Liver (tissue), 8 donors: ENCODE measurements at regions not wholly inside any gene's neighbourhood (a gene's known extent, or its start where the extent isn't known, plus 50 kb on each side); places are given as distances from the start of the nearest gene placed in this dataset.

Source experiments
- DNase-seq: peaks from one replicate; pipeline ENCODE4 v3.0.0-alpha.2; 2017; ENCODE audit warnings: low spot score
- H3K27ac ChIP-seq, 2 donors: one replicate each; pipeline ENCODE4 v1.7.0; 2013; ENCODE audit warnings: inconsistent platforms in 2 of 2, low read length in 2 of 2, control low read depth in 1 of 2, low read depth in 1 of 2, mild to moderate bottlenecking in 1 of 2
- H3K27me3 ChIP-seq, 4 donors: one replicate each; pipeline versions ENCODE4 v1.6.1 to v1.7.0; 2013; ENCODE audit warnings: low read length in 3 of 4, inconsistent platforms in 1 of 4, mild to moderate bottlenecking in 1 of 4, moderate library complexity in 1 of 4; ENCODE audit not compliant: control insufficient read depth in 4 of 4, insufficient read depth in 4 of 4
- H3K36me3 ChIP-seq, 4 donors: one replicate each; pipeline versions ENCODE4 v1.6.1 to v1.7.0; 2013; ENCODE audit warnings: low read length in 3 of 4, mild to moderate bottlenecking in 3 of 4, low read depth in 1 of 4, moderate library complexity in 1 of 4; ENCODE audit not compliant: control insufficient read depth in 4 of 4, insufficient read depth in 3 of 4
- H3K4me1 ChIP-seq, 4 donors: one replicate each; pipeline versions ENCODE4 v1.6.1 to v1.7.0; 2013; ENCODE audit warnings: low read length in 3 of 4, mild to moderate bottlenecking in 3 of 4, moderate library complexity in 1 of 4; ENCODE audit not compliant: control insufficient read depth in 4 of 4, insufficient read depth in 4 of 4
- H3K4me3 ChIP-seq, 3 donors: one replicate each; pipeline versions ENCODE4 v1.6.1 to v1.7.0; 2013; ENCODE audit warnings: low read length in 3 of 3, control low read depth in 1 of 3, low read depth in 1 of 3, mild to moderate bottlenecking in 1 of 3
- H3K9ac ChIP-seq, 2 donors: one replicate each; pipeline ENCODE4 v1.7.0; 2013; ENCODE audit warnings: low read length in 2 of 2, mild to moderate bottlenecking in 2 of 2, moderate library complexity in 2 of 2, control low read depth in 1 of 2, low read depth in 1 of 2
- H3K9me3 ChIP-seq, 4 donors: one replicate each; pipeline versions ENCODE4 v1.6.1 to v1.7.0; 2013; ENCODE audit warnings: low read length in 3 of 4; ENCODE audit not compliant: control insufficient read depth in 4 of 4
- CTCF ChIP-seq: fragments of 150-350 bp; IDR thresholded peaks from 2 replicates; pipeline ENCODE4 v1.5.1; 2017; ENCODE audit warnings: improper control_type of control experiment, low read depth, low read length; ENCODE audit not compliant: missing input control
- EGR1 ChIP-seq, 2 donors: IDR thresholded peaks; 2 replicates each; pipeline ENCODE4 v1.6.1; 2016 to 2018; ENCODE audit warnings: antibody characterized with exemption in 2 of 2, low read depth in 2 of 2
- FOXA1 ChIP-seq: IDR thresholded peaks from 2 replicates; pipeline ENCODE4 v1.6.1; 2016; ENCODE audit warnings: antibody characterized with exemption
- FOXA2 ChIP-seq: IDR thresholded peaks from 2 replicates; pipeline ENCODE4 v1.6.1; 2016; ENCODE audit warnings: antibody characterized with exemption
- GABPA ChIP-seq, 2 donors: IDR thresholded peaks in 1 of 2; conservative IDR thresholded peaks in 1 of 2; 2 replicates each; pipeline ENCODE4 v1.6.1; 2016; ENCODE audit warnings: antibody characterized with exemption in 2 of 2, mild to moderate bottlenecking in 1 of 2, moderate library complexity in 1 of 2
- HNF4A ChIP-seq, 2 donors: conservative IDR thresholded peaks; 2 replicates each; pipeline ENCODE4 v1.6.1; 2016; ENCODE audit warnings: antibody characterized with exemption in 2 of 2, mild to moderate bottlenecking in 2 of 2
- HNF4G ChIP-seq: IDR thresholded peaks from 2 replicates; pipeline ENCODE4 v1.6.1; 2016; ENCODE audit warnings: antibody characterized with exemption
- JUND ChIP-seq, 2 donors: IDR thresholded peaks; 2 replicates each; pipeline ENCODE4 v1.6.1; 2016; ENCODE audit warnings: antibody characterized with exemption in 2 of 2
- MAX ChIP-seq: IDR thresholded peaks from 2 replicates; pipeline ENCODE4 v1.6.1; 2016; ENCODE audit warnings: antibody characterized with exemption
- NR2F2 ChIP-seq: IDR thresholded peaks from 2 replicates; pipeline ENCODE4 v1.6.1; 2016; ENCODE audit warnings: antibody characterized with exemption
- RAD21 ChIP-seq, 2 donors: IDR thresholded peaks; 2 replicates each; pipeline ENCODE4 v1.6.1; 2016; ENCODE audit warnings: antibody characterized with exemption in 2 of 2, mild to moderate bottlenecking in 2 of 2
- RXRA ChIP-seq, 2 donors: IDR thresholded peaks; 2 replicates each; pipeline ENCODE4 v1.6.1; 2017 to 2018; ENCODE audit warnings: antibody characterized with exemption in 2 of 2, mild to moderate bottlenecking in 1 of 2
- SP1 ChIP-seq: IDR thresholded peaks from 2 replicates; pipeline ENCODE4 v1.6.1; 2018; ENCODE audit warnings: antibody characterized with exemption, mild to moderate bottlenecking
- TAF1 ChIP-seq: conservative IDR thresholded peaks from 2 replicates; pipeline ENCODE4 v1.6.1; 2016; ENCODE audit warnings: antibody characterized with exemption, mild to moderate bottlenecking
- YY1 ChIP-seq: IDR thresholded peaks from 2 replicates; pipeline ENCODE4 v1.6.1; 2016; ENCODE audit warnings: antibody characterized with exemption, mild to moderate bottlenecking
- ZBTB33 ChIP-seq: IDR thresholded peaks from 2 replicates; pipeline ENCODE4 v1.6.1; 2016; ENCODE audit warnings: antibody characterized with exemption
- WGBS: extraction: QIAGEN DNeasy Blood & Tissue Kit; methylation state at CpG from one replicate; pipeline ENCODE4 v1.1.7; 2013; 5-methylcytosine and 5-hydroxymethylcytosine counted together
- TF ChIP-seq, protein P1 (sequence below): IDR thresholded peaks from 2 replicates; pipeline ENCODE4 v1.6.1; 2016; ENCODE audit warnings: antibody characterized with exemption
- TF ChIP-seq, protein P2 (sequence below): IDR thresholded peaks from 2 replicates; pipeline ENCODE4 v1.6.1; 2016; ENCODE audit warnings: antibody characterized with exemption, mild to moderate bottlenecking
- donor health status: healthy.
- donor health status: healthy.
- donor health status: healthy.
- donor health status: healthy.
- donor health status: healthy.

GRCh38 chr6:170088582-170088955 lies 202.3 kb downstream of the DLL1 start:
- no peak overlapping the region for H3K27ac ChIP-seq
- H3K36me3 ChIP-seq = no peaks in the 10 kb centered on the region
- DNase-seq = no peak
- H3K4me3 ChIP-seq = no peak overlapping the region
- H3K9ac ChIP-seq = no peak overlapping the region
- peaks cover 0 to 4% (median 0%) of the 10 kb centered on the region in 4 donors for H3K27me3 ChIP-seq
- TF ChIP-seq RAD21 (IDR thresholded peaks at IDR 0.05) = no peak
- TF ChIP-seq EGR1 (IDR thresholded peaks at IDR 0.05; ENCODE audit: low read depth in 2 of 2) = no peak
- no peak for TF ChIP-seq JUND (IDR thresholded peaks at IDR 0.05)
- TF ChIP-seq, protein P1, sequence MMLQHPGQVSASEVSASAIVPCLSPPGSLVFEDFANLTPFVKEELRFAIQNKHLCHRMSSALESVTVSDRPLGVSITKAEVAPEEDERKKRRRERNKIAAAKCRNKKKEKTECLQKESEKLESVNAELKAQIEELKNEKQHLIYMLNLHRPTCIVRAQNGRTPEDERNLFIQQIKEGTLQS = no peak
- no peak for TF ChIP-seq FOXA1
- no peak for TF ChIP-seq FOXA2
- TF ChIP-seq ZBTB33 = no peak
- no peak for TF ChIP-seq HNF4G
- no peak for TF ChIP-seq HNF4A (conservative IDR thresholded peaks at IDR 0.05)
- no peak for TF ChIP-seq MAX
- TF ChIP-seq, protein P2, sequence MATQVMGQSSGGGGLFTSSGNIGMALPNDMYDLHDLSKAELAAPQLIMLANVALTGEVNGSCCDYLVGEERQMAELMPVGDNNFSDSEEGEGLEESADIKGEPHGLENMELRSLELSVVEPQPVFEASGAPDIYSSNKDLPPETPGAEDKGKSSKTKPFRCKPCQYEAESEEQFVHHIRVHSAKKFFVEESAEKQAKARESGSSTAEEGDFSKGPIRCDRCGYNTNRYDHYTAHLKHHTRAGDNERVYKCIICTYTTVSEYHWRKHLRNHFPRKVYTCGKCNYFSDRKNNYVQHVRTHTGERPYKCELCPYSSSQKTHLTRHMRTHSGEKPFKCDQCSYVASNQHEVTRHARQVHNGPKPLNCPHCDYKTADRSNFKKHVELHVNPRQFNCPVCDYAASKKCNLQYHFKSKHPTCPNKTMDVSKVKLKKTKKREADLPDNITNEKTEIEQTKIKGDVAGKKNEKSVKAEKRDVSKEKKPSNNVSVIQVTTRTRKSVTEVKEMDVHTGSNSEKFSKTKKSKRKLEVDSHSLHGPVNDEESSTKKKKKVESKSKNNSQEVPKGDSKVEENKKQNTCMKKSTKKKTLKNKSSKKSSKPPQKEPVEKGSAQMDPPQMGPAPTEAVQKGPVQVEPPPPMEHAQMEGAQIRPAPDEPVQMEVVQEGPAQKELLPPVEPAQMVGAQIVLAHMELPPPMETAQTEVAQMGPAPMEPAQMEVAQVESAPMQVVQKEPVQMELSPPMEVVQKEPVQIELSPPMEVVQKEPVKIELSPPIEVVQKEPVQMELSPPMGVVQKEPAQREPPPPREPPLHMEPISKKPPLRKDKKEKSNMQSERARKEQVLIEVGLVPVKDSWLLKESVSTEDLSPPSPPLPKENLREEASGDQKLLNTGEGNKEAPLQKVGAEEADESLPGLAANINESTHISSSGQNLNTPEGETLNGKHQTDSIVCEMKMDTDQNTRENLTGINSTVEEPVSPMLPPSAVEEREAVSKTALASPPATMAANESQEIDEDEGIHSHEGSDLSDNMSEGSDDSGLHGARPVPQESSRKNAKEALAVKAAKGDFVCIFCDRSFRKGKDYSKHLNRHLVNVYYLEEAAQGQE = no peak
- TF ChIP-seq CTCF = no peak
- TF ChIP-seq YY1 = no peak
- TF ChIP-seq NR2F2 = no peak
- no peak for TF ChIP-seq RXRA (IDR thresholded peaks at IDR 0.05)
- TF ChIP-seq SP1 = no peak
- 82% methylated on average over 20 of the region's 20 CpGs for WGBS
- H3K4me1 ChIP-seq = no peaks in the 10 kb centered on the region
- H3K9me3 ChIP-seq = no peaks in the 10 kb centered on the region

DNA sequence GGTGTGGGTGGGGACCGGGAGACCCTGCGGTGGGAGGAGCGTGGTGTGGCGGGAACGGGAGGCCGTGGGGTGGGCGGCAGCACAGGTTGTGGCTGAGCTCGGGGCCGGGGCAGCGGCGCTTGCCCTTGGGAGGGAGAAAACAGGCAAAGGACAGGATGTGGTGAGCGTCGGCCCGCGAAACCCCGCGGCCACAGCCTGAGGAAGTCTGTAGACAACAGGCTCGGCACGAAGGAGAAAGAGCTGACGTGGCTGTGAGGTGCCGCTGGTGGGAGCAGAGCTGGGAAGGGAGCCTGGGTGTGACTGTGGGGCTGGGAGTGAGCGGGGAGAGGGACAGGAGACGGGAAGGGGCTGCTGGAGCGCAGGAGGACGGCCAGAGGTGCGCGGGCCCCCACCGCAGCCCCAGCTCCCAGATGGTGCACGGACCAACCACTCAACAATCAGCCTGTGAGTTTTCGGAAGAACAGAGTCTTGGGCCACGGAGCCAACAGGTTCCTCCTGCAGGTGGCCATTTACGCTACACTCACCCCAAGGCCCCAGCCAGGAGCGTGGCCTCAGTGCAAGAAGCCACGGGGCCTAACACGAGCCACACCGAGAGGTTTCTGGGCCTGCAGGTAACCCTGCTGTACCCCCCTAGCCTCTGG lies 202.8 kb downstream of the DLL1 start:
- TF ChIP-seq, protein P1 = no peak
- TF ChIP-seq MAX (no peak), FOXA1 (no peak), RAD21 (IDR thresholded peaks at IDR 0.05) (no peak), TAF1 (no peak), CTCF (no peak), RXRA (IDR thresholded peaks at IDR 0.05) (no peak), SP1 (no peak), NR2F2 (no peak), ZBTB33 (no peak), JUND (IDR thresholded peaks at IDR 0.05) (no peak), YY1 (no peak), FOXA2 (no peak), HNF4G (no peak), GABPA (IDR thresholded peaks at IDR 0.05 in 1 of 2, conservative IDR thresholded peaks at IDR 0.05 in 1 of 2) (no peak)
- DNase-seq = no peak
- Histone ChIP-seq H3K4me1 (no peaks in the 10 kb centered on the region), H3K9ac (no peak overlapping the region), H3K9me3 (no peaks in the 10 kb centered on the region), H3K27ac (no peak overlapping the region), H3K4me3 (no peak overlapping the region), H3K36me3 (no peaks in the 10 kb centered on the region), H3K27me3 (peaks cover 0 to 4% (median 0%) of the 10 kb centered on the region in 4 donors)
- 80% methylated on average over 36 of the region's 36 CpGs for WGBS
